GM19463 (cell line): ENCODE measurements at regions not wholly inside any gene's neighbourhood (a gene's known extent, or its start where the extent isn't known, plus 50 kb on each side); places are given as distances from the start of the nearest gene placed in this dataset.

Experiments
- ATAC-seq: cut with Tn5 transposase; IDR thresholded peaks from one replicate; pipeline ENCODE4 v1.9.1; 2021; ENCODE audit warnings: mild to moderate bottlenecking, moderate library complexity; ENCODE audit not compliant: unreplicated experiment

DNA sequence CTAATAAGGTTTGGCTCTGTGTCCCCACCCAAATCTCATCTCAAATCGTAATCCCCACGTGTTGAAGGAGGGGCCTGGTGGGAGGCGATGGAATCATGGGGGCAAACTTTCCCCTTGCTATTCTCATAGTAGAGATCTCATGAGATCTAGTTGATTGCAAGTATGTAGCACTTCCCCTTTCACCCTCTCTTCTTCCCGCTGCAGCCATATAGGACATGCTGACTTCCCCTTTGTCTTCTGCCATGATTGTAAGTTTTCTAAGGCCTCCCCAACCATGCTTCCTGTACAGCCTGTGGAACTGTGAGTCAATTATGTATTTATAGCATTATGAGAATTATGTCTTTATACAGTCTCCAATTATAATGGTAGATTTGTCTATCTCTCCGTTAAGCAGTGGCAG is 594.5 kb downstream of the ACTR3B start:
- no peak for ATAC-seq

DNA sequence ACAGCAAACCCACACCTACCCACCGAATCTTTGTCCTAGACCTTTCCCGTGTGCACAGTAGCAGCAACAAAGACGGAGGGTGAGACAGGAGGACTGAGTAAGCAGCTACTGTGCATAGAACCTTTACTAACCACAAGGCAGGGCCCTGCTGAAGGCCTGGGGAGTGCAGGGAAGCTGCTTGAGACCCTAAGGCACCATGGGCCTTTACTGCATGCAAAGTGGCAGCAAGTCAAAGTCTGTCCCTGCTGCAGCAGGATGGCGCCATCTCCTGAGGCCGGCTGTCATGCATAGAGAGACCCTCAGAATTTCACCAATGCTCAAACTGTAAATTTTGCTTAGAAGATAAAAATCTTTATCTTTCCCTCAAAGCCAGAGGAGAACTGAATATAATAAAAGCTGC is 610.5 kb downstream of the ACTR3B start:
- no peak for ATAC-seq

DNA sequence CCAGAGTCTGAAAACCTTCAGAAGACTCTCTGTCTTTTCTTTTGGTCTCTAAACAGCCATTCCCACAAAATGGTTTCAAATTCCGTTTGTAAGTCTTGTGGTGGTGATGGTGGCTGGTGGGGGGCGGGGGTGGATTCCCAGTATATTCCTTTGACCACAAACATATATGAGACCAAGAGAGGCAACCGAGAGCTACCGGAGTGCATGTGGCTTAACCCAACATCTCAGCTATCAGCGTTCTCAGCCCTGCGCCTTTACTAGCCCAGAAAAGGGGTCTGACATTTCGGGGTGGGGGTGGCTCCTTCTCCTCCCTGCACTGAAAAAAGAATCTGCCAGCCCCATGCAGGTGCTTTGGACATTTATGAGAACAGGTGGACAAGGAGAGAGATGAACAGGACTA is 621.1 kb downstream of the ACTR3B start:
- no peak for ATAC-seq

DNA sequence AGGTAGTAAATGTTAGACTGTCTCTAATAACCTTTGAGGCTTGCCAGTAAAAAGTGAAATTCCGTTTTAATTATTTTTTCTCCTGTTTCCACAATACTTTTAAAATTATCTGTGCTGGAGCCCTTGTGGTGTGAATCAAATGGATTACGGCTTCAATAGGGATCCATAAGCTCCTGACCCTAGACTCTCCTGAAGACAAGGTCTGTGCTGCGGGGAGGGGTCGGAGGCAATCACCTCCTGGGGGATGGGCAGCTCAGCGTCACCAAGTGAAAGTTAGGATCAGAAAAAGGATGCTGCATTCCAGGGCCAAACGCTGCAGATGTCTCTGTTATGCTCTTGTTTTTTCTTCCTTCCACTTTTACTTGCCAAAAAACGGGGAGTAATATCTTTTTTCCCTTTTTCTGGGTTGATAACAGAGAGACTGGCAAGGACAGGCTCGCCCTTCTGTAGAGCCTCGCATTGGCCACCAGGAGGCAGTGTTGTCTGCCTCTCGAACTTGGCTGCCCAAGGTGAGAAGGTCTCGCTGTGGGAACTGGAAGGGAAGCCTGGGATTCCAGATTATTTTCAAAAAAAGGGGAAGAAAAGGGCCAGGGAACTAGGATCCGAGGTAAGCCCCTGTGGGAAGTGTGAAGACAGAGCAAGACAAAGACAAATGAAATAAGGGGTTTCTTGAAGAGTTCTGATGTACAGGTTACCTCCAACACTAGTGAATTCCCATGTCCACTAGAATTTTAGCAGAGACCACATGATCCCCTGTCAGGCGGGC is 621.9 kb downstream of the ACTR3B start:
- ATAC-seq, result peak; percentile 79

DNA sequence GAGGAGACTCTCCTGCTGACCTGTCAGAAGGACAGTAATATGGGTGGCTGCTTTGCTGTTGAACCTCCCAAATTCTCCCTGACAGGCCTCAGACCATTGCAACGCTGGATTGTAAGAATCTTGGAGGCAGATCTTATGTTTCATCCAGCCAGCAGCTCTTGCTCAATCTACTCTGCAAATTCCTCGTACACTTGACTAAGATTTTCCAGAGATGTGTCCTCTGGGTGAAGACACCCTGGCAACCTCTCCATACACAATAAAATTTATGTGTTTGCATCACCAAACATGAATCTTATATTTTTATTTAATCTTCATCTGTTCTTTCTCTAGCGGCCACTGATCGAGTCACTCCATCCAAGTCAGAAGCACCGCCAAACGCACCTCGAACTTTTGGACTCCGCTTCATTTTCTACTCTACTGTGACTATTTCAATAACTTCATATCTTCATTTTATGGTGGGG is 623.1 kb downstream of the ACTR3B start:
- ATAC-seq, result no peak

DNA sequence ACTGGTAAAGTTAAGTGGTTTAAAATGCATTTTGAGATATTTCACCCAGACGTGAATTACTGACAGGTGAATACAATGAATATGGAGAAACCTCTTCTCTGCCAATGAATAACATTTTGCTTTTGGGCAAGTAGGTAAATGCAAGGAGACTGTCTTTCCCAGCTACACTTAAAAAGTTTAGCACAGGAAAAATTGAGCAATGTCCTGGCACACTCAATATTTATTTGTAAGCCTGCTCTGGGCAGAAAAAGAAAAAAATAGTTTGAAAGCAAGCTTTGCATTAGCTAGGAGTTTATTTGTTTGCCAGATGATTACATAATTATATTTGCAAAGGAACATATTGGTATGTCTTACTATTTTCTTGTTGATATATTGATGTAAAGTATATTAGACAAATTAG is 624.2 kb downstream of the ACTR3B start:
- ATAC-seq, result no peak

DNA sequence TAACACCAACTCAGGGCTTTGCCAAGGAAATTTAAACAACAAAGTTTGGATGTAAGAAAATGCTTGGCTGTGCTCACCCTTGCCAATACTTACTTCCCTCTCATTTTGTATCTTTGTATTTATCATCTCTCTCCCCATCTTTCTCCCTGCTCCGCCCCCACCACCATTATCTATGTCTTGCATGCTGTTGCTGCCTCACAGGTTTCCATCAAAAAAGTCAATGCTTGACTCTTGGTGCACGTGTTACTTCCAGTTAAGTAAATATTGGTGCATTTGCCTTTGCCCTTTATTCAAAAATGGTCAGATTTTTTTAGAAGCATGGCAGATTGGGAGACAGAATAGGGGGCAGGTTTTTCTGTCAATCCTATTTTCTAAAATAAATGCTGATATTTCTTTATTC is 626.0 kb downstream of the ACTR3B start:
- ATAC-seq, result no peak

DNA sequence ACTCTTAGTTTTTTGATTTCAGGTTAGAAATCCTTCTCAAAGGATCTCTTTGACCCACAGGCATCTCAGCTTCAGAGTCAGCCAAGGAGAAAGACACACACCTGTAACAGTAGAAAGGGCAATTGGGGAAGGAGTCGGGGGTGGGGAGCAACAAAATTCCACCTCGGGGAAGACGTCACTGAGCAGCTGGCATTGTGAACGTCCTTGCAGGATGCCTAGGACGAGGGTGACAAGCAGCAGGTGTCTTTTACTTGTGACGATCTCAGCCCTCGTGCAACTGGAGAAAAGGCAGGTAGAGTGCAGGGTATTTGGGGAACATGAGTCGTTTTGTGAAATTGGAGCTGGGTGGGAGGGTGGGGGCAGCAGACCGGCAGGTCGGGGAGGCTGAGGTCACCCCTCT is 627.0 kb downstream of the ACTR3B start:
- ATAC-seq, result no peak

DNA sequence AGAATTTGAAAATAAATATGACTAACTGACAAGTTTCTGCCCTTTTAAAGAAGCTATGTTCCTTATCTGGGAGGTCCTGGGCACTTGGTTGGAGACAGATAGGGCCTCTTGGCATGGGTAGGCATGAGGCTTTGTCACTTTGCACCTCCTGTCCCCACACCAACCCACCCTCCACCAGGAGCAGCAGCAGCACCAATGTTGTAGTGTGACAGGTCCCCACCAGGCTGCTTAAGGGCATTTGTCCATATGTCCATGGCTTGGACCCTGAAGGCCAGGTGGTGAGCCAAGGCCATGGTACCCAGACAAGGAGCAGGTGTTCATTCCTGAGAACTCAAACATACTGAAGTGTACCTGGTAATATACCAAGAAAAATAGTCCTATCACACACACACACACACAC is 629.1 kb downstream of the ACTR3B start:
- ATAC-seq, result no peak

DNA sequence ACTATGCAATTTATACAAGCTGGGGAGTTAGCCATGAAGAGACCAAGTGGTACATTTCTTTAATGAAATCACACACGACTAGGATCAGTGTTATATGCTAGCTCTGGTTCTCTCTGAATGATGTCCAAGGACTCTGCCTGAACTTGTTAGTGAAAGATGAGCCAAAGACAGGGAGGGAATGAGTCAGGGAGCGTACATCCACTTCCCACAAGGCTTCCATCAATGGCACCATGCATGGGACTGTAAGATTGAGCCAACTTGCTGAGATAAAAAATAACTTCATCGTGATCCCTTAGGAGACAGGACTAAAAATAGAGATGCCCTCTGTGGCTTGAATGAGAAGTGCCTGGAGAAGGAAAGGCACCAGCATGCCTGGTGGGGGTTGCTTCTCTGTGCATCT is 629.7 kb downstream of the ACTR3B start:
- ATAC-seq, result no peak

DNA sequence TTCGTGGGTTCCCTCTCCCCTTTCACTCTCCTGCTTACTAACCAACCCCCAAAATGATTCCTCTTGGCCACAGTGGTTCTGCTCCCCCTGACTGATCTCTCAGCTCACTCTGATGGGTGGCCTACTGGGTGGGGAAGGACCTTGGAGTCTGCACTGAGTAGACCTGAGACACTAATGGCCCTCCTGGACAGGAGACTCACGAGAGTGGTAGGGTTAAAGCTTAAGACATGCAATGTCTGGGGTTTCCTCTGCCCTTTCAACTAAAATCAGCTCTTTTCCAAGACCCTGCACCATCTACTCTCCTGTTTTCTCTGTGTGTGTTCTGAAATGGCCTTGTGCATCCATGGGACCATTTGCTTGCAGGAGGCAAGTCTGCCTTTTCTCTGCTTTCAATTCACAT is 631.4 kb downstream of the ACTR3B start:
- ATAC-seq, result no peak

DNA sequence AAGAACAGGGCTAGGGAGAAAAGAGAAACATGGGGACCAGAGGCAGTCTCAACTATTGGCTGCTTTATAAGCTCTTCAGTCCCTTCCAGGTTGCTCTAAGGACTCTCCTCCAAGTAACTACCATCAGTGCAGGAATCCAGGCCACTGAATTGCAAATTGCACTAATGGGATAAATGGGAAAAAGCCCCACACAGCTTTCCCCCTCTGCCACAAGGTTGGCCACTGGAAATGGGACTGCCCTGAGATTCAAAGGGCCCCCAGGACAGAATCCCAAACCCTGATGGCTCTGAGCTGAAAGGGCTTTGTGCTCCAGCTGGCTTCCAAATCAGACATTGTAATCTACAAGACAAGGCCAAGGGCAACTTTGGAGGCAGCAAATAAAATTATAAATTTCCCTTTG is 633.2 kb downstream of the ACTR3B start:
- ATAC-seq, result no peak

DNA sequence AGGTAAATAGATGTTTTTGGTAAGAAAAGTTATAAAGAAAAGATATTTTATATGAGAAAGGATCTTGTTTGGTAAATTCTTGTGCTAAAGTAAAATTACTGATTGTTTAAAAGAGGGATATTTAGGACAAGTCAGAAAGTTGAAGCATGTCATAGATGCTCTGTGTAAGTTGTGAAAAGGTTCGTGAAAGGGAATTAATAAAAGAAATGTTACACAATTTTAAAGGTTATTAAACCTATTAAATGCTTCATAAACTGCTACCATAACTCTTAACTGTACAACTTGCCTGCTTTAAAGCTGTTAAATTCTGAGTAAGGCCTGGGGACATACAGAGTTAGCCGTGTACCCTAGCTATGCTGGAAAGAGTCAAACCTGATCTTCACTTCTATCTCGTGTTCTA is 634.1 kb downstream of the ACTR3B start:
- no peak for ATAC-seq

DNA sequence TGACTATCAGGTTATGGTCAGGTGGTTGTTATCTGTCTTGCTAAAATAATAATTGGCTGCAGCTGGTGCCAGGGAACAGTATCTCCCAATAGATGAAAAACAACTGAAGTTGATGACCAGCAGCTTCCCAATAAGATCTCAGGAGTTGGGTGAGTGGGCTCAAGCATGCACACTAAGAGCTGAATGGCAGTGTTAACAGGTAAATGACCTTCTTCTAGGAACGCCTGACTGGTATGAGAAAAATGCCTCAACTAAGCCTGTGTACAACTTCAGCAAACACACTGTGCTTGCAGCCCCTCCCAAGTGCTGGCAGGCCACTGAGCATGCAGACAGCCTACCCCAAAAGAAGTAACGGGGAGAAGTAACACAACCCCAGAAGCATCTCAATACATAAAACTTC is 636.9 kb downstream of the ACTR3B start:
- no peak for ATAC-seq

DNA sequence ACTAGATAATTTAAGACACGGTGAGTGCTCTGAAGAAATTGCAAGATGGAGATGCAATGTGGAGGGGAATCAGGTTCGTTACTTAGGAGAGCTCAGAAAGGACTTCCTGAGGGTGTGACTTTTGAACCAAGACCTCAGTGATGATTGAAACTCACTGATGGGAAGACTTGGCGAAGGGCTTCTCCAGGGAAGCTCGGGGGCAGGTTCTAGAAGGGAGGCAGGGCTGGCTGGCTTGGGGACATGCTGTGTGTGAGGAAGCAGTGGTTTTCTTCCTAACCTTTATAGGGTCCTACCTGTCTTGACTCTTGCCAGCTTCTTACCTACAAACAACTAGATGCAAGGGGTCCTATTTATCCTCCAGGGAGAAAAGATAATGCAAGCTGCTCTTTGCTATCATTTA is 637.9 kb downstream of the ACTR3B start:
- ATAC-seq, result no peak

DNA sequence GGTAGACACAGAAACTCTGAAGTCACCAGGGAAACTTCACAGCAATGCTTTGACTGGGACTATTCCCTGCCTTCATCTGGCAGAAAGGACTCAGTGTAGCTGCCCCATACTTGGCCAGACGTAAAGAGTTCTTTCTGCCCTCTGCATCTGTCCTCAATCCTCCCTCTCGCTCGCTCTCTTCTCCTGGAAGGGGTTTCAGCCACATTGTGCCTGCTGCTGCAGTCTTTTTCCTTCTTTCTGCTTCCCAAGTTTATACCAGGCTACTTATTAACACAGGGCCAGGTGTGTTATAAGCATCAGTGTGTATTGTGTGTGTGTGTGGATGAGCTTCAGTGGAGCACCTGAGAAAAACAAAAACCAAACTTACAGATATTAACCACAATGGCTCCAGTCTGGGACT is 638.4 kb downstream of the ACTR3B start:
- no peak for ATAC-seq

DNA sequence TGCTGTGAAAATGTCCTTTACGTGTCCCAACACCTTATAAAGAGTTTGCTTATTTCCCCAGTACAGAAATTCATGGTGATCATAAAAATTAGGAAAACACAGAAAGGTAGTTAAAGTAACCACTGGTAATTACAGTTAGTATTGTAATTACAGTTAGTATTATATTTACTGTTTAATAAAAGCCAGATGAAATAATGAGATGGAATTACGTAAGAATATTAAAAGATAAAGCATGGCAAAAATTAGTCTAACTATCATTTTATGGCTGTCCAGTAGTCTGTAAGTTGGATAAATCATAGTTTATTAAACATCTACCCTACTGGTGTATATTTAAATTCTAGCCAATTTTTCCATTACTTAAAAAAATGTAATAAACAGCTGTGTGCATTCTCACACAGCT is 638.8 kb downstream of the ACTR3B start:
- ATAC-seq, result no peak

DNA sequence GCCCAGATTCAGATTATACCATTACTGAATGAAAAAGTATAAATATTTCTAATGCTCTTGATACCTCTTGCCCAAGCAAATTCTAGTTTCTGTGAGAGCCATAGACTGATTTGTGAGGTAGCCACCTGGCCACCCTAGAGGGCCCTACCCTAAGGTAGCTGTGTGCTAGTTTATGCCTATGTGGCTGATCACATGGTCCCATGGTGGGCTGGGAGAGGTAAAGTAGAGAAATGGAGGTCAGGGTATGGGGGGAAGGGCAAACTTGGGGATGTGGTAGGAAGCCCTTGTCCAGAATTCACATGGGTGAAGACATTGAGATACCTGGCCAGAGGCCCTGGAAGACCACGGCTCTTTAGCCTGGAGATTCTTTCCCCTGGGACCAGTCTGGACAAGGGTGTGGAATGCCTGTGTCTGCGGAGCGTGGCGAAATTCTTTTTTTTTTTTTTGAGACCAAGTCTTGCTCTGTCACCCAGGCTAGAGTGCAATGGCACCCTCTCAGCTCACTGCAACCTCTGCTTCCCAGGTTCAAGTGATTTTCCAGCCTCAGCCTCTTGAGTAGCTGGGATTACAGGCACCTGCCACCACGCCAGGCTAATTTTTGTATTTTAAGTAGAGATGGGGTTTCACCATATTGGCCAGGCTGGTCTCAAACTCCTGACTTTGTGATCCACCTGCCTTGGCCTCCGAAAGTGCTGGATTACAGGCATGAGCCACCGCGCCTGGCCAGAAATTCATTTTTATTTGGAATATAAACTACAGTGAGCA is 639.4 kb downstream of the ACTR3B start:
- no peak for ATAC-seq

DNA sequence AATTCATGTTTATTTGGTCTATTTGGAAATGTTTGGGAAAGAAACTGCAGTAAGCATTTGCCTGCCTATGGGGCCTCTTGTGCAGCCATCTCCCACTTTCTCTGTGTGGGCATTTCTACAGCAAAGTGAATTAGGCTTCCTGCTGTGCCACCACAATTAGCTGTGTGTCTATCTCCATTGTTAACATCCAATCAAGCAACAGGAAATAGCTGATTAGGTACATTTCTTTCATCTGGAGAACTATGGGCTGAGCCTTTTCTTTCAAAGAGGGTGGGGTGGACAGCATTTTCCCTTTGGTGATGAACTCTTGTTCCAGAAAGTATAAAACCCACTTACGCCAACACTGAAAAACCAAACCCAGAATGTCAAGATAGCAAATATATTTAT is 640.0 kb downstream of the ACTR3B start:
- ATAC-seq, result no peak

DNA sequence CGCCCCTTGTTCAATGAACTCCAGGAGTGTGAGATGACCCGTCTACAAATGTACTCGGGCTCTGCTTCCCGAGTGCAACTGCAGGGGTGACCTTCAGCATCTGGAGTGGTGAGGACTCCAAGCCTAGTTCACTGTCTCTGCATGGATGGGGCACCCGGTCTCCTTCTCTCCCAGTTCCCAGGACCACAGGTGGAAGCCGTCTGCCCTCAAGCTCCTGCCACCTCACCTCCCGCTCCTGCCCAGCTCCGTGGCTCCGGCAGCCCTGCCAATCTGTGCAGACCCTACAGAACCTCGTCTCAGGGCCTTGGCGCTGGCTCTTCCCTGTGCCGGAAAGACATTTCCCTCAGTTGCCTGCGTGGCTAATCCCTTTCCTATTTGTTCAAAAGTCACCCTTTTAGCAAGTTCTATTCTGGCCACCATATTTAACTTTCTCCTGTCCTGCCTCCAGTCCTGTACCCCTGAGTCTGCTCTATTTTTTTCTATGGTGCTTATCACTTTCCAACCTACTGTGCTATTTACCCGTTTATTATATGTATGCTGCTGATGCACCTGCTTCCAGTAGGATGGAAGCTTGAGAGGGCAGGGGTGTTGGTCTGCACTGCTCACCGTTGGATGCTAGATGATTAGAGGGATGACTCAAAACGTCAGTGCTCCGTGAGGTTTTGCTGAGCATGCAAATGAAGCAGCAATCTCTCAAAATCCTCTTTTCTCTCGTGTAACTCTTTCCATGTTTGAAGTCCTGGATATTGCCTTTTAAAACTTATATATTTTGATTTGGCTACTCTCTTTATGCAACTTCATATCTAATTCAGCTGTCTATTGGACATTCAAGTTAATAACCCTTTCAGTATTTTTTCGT is 641.4 kb downstream of the ACTR3B start:
- ATAC-seq, result no peak
